ENCODE measurements at regions not wholly inside any gene's neighbourhood (a gene's known extent, or its start where the extent isn't known, plus 50 kb on each side); places are given as distances from the start of the nearest gene placed in this dataset.
A peak's percentile ranks its signal among the peaks of the same experiment; 100 is the strongest.

GRCh38 chr18:51659781-51660180 is 462.3 kb upstream of the MEX3C start:
- no peaks in the 10 kb centered on the region for H3K36me3 ChIP-seq (ENCODE audit: control insufficient read depth in 1 of 2, insufficient read depth in 2 of 2, low read length in 1 of 2)
- H3K27me3 ChIP-seq (ENCODE audit: control insufficient read depth in 1 of 2, insufficient read depth in 2 of 2, low read length in 1 of 2) = peaks cover 0 to 2% of the 10 kb centered on the region in 2 donors
- no peaks in the 10 kb centered on the region for H3K9me3 ChIP-seq (ENCODE audit: control insufficient read depth, low read length)
- H3K4me1 ChIP-seq (ENCODE audit: control insufficient read depth in 1 of 2, insufficient read depth in 2 of 2, low read length in 2 of 2) = no peaks in the 10 kb centered on the region
- DNase-seq (no peak), ATAC-seq (ENCODE audit: low FRiP score) (no peak)
- intact Hi-C loops (cut with DNase I) = no loop called here
- no peak overlapping the region for H3K4me3 ChIP-seq (ENCODE audit: low read length in 2 of 2)
- 72 to 78% methylated on average over 3 of the region's 3 CpGs for WGBS, 2 donors
- H3K27ac ChIP-seq (ENCODE audit: low read depth in 1 of 2, low read length in 2 of 2) = no peak overlapping the region

- H3K27me3 ChIP-seq (ENCODE audit: control insufficient read depth in 1 of 2, insufficient read depth in 2 of 2, low read length in 1 of 2) = peaks cover 0 to 2% of the 10 kb centered on the region in 2 donors
- H3K4me1 ChIP-seq (ENCODE audit: control insufficient read depth in 1 of 2, insufficient read depth in 2 of 2, low read length in 2 of 2) = no peaks in the 10 kb centered on the region
- no peaks in the 10 kb centered on the region for H3K36me3 ChIP-seq (ENCODE audit: control insufficient read depth in 1 of 2, insufficient read depth in 2 of 2, low read length in 1 of 2)
- intact Hi-C loops (cut with DNase I) = no loop called here
- no peak for DNase-seq
- WGBS, 2 donors = 55 to 59% methylated on average over 2 of the region's 2 CpGs
- no peak overlapping the region for H3K4me3 ChIP-seq (ENCODE audit: low read length in 2 of 2)
- no peaks in the 10 kb centered on the region for H3K9me3 ChIP-seq (ENCODE audit: control insufficient read depth, low read length)
- no peak for ATAC-seq (ENCODE audit: low FRiP score)
- no peak overlapping the region for H3K27ac ChIP-seq (ENCODE audit: low read depth in 1 of 2, low read length in 2 of 2)
These were observed 462.8 kb upstream of the MEX3C start for GRCh38 chr18:51660188-51660715.

- no peaks in the 10 kb centered on the region for H3K36me3 ChIP-seq (ENCODE audit: control insufficient read depth in 1 of 2, insufficient read depth in 2 of 2, low read length in 1 of 2)
- no peak overlapping the region for H3K4me3 ChIP-seq (ENCODE audit: low read length in 2 of 2)
- no peaks in the 10 kb centered on the region for H3K4me1 ChIP-seq (ENCODE audit: control insufficient read depth in 1 of 2, insufficient read depth in 2 of 2, low read length in 2 of 2)
- DNase-seq (no peak), ATAC-seq (ENCODE audit: low FRiP score) (no peak)
- WGBS, 2 donors = 75 to 84% methylated on average over 3 of the region's 3 CpGs
- H3K27ac ChIP-seq (ENCODE audit: low read depth in 1 of 2, low read length in 2 of 2) = no peak overlapping the region
- intact Hi-C loops (cut with DNase I) = no loop called here
- no peaks in the 10 kb centered on the region for H3K9me3 ChIP-seq (ENCODE audit: control insufficient read depth, low read length)
- H3K27me3 ChIP-seq (ENCODE audit: control insufficient read depth in 1 of 2, insufficient read depth in 2 of 2, low read length in 1 of 2) = peaks cover 0 to under 1% of the 10 kb centered on the region in 2 donors
These were observed 466.8 kb upstream of the MEX3C start for GRCh38 chr18:51664236-51664635.

GRCh38 chr18:51666763-51667191 is 469.3 kb upstream of the MEX3C start:
- no peaks in the 10 kb centered on the region for H3K9me3 ChIP-seq (ENCODE audit: control insufficient read depth, low read length)
- no peaks in the 10 kb centered on the region for H3K36me3 ChIP-seq (ENCODE audit: control insufficient read depth in 1 of 2, insufficient read depth in 2 of 2, low read length in 1 of 2)
- WGBS, 2 donors = 10 to 14% methylated on average over 7 of the region's 7 CpGs
- ATAC-seq (ENCODE audit: low FRiP score) (no peak), DNase-seq (no peak)
- no peak overlapping the region for H3K4me3 ChIP-seq (ENCODE audit: low read length in 2 of 2)
- no peaks in the 10 kb centered on the region for H3K27me3 ChIP-seq (ENCODE audit: control insufficient read depth in 1 of 2, insufficient read depth in 2 of 2, low read length in 1 of 2)
- H3K4me1 ChIP-seq (ENCODE audit: control insufficient read depth in 1 of 2, insufficient read depth in 2 of 2, low read length in 2 of 2) = no peaks in the 10 kb centered on the region
- H3K27ac ChIP-seq (ENCODE audit: low read depth in 1 of 2, low read length in 2 of 2) = no peak overlapping the region
- intact Hi-C loops (cut with DNase I) = no loop called here

- WGBS, 2 donors = 6 to 8% methylated on average over 10 of the region's 10 CpGs
- intact Hi-C loops (cut with DNase I) = no loop called here
- DNase-seq (peak in 1 of 2 donors; percentile 45), ATAC-seq (ENCODE audit: low FRiP score) (no peak)
- Histone ChIP-seq H3K36me3 (ENCODE audit: control insufficient read depth in 1 of 2, insufficient read depth in 2 of 2, low read length in 1 of 2) (no peaks in the 10 kb centered on the region), H3K9me3 (ENCODE audit: control insufficient read depth, low read length) (no peaks in the 10 kb centered on the region), H3K27me3 (ENCODE audit: control insufficient read depth in 1 of 2, insufficient read depth in 2 of 2, low read length in 1 of 2) (no peaks in the 10 kb centered on the region), H3K4me1 (ENCODE audit: control insufficient read depth in 1 of 2, insufficient read depth in 2 of 2, low read length in 2 of 2) (no peaks in the 10 kb centered on the region), H3K4me3 (ENCODE audit: low read length in 2 of 2) (no peak overlapping the region), H3K27ac (ENCODE audit: low read depth in 1 of 2, low read length in 2 of 2) (no peak overlapping the region)
These were observed 470.6 kb upstream of the MEX3C start for GRCh38 chr18:51668101-51668500.

GRCh38 chr18:51668607-51669006 is 471.1 kb upstream of the MEX3C start:
- no peaks in the 10 kb centered on the region for H3K4me1 ChIP-seq (ENCODE audit: control insufficient read depth in 1 of 2, insufficient read depth in 2 of 2, low read length in 2 of 2)
- DNase-seq (no peak), ATAC-seq (ENCODE audit: low FRiP score) (no peak)
- H3K27ac ChIP-seq (ENCODE audit: low read depth in 1 of 2, low read length in 2 of 2) = no peak overlapping the region
- intact Hi-C loops (cut with DNase I) = no loop called here
- 54 to 55% methylated on average over 2 of the region's 2 CpGs for WGBS, 2 donors
- no peak overlapping the region for H3K4me3 ChIP-seq (ENCODE audit: low read length in 2 of 2)
- H3K9me3 ChIP-seq (ENCODE audit: control insufficient read depth, low read length) = no peaks in the 10 kb centered on the region
- no peaks in the 10 kb centered on the region for H3K36me3 ChIP-seq (ENCODE audit: control insufficient read depth in 1 of 2, insufficient read depth in 2 of 2, low read length in 1 of 2)
- no peaks in the 10 kb centered on the region for H3K27me3 ChIP-seq (ENCODE audit: control insufficient read depth in 1 of 2, insufficient read depth in 2 of 2, low read length in 1 of 2)

- DNase-seq = no peak
- Histone ChIP-seq H3K9me3 (ENCODE audit: control insufficient read depth, low read length) (no peaks in the 10 kb centered on the region), H3K36me3 (ENCODE audit: control insufficient read depth in 1 of 2, insufficient read depth in 2 of 2, low read length in 1 of 2) (no peaks in the 10 kb centered on the region), H3K4me1 (ENCODE audit: control insufficient read depth in 1 of 2, insufficient read depth in 2 of 2, low read length in 2 of 2) (no peaks in the 10 kb centered on the region), H3K4me3 (ENCODE audit: low read length in 2 of 2) (no peak overlapping the region), H3K27me3 (ENCODE audit: control insufficient read depth in 1 of 2, insufficient read depth in 2 of 2, low read length in 1 of 2) (no peaks in the 10 kb centered on the region), H3K27ac (ENCODE audit: low read depth in 1 of 2, low read length in 2 of 2) (no peak overlapping the region)
- intact Hi-C loops (cut with DNase I) = no loop called here
- no peak for ATAC-seq (ENCODE audit: low FRiP score)
- WGBS, 2 donors = 13 to 24% methylated on average over 7 of the region's 7 CpGs
These were observed 489.1 kb upstream of the MEX3C start for GRCh38 chr18:51686590-51686989.

GRCh38 chr18:51687845-51688585 is 490.5 kb upstream of the MEX3C start:
- Histone ChIP-seq H3K27me3 (ENCODE audit: control insufficient read depth in 1 of 2, insufficient read depth in 2 of 2, low read length in 1 of 2) (no peaks in the 10 kb centered on the region), H3K4me3 (ENCODE audit: low read length in 2 of 2) (no peak overlapping the region), H3K4me1 (ENCODE audit: control insufficient read depth in 1 of 2, insufficient read depth in 2 of 2, low read length in 2 of 2) (no peaks in the 10 kb centered on the region), H3K27ac (ENCODE audit: low read depth in 1 of 2, low read length in 2 of 2) (no peak overlapping the region), H3K36me3 (ENCODE audit: control insufficient read depth in 1 of 2, insufficient read depth in 2 of 2, low read length in 1 of 2) (no peaks in the 10 kb centered on the region), H3K9me3 (ENCODE audit: control insufficient read depth, low read length) (no peaks in the 10 kb centered on the region)
- ATAC-seq (ENCODE audit: low FRiP score) = no peak
- intact Hi-C loops (cut with DNase I) = no loop called here
- DNase-seq = no peak
- 38 to 40% methylated on average over 2 of the region's 2 CpGs for WGBS, 2 donors

- Histone ChIP-seq H3K4me3 (ENCODE audit: low read length in 2 of 2) (no peak overlapping the region), H3K27me3 (ENCODE audit: control insufficient read depth in 1 of 2, insufficient read depth in 2 of 2, low read length in 1 of 2) (no peaks in the 10 kb centered on the region), H3K9me3 (ENCODE audit: control insufficient read depth, low read length) (no peaks in the 10 kb centered on the region), H3K27ac (ENCODE audit: low read depth in 1 of 2, low read length in 2 of 2) (no peak overlapping the region), H3K36me3 (ENCODE audit: control insufficient read depth in 1 of 2, insufficient read depth in 2 of 2, low read length in 1 of 2) (no peaks in the 10 kb centered on the region), H3K4me1 (ENCODE audit: control insufficient read depth in 1 of 2, insufficient read depth in 2 of 2, low read length in 2 of 2) (no peaks in the 10 kb centered on the region)
- WGBS, 2 donors = 77% methylated on average over 2 of the region's 2 CpGs
- ATAC-seq (ENCODE audit: low FRiP score) = no peak
- DNase-seq = no peak
- intact Hi-C loops (cut with DNase I) = no loop called here
These were observed 495.1 kb upstream of the MEX3C start for GRCh38 chr18:51692612-51693011.
